ENCODE measurements at regions not wholly inside any gene's neighbourhood (a gene's known extent, or its start where the extent isn't known, plus 50 kb on each side); places are given as distances from the start of the nearest gene placed in this dataset.

GRCh38 chr1:81490614-81491013, 310.1 kb upstream of the ADGRL2 start:
- no peak for DNase-seq (ENCODE audit: low read depth)

- no peak for DNase-seq (ENCODE audit: low read depth)
Observed at GRCh38 chr1:81489372-81489934, 311.3 kb upstream of the ADGRL2 start.

- no peak for DNase-seq (ENCODE audit: low read depth)
Observed at GRCh38 chr1:81484284-81484683, 316.4 kb upstream of the ADGRL2 start.

- DNase-seq (ENCODE audit: low read depth), result no peak
Observed at GRCh38 chr1:81478219-81478618, 322.5 kb upstream of the ADGRL2 start.

- no peak for DNase-seq (ENCODE audit: low read depth)
Observed at GRCh38 chr1:81477710-81478109, 323.0 kb upstream of the ADGRL2 start.

GRCh38 chr1:81472387-81472786, 328.3 kb upstream of the ADGRL2 start:
- DNase-seq (ENCODE audit: low read depth), result no peak

GRCh38 chr1:81471255-81471654, 329.5 kb upstream of the ADGRL2 start:
- no peak for DNase-seq (ENCODE audit: low read depth)

- DNase-seq (ENCODE audit: low read depth), result no peak
Observed at GRCh38 chr1:81470275-81470674, 330.5 kb upstream of the ADGRL2 start.

- DNase-seq (ENCODE audit: low read depth), result no peak
Observed at GRCh38 chr1:81467383-81467782, 333.4 kb upstream of the ADGRL2 start.

- DNase-seq (ENCODE audit: low read depth), result no peak
Observed at GRCh38 chr1:81466961-81467360, 333.8 kb upstream of the ADGRL2 start.

- DNase-seq (ENCODE audit: low read depth), result no peak
Observed at GRCh38 chr1:81463936-81464837, 336.5 kb upstream of the ADGRL2 start.

- DNase-seq (ENCODE audit: low read depth), result no peak
Observed at GRCh38 chr1:81459043-81459442, 341.7 kb upstream of the ADGRL2 start.

- no peak for DNase-seq (ENCODE audit: low read depth)
Observed at GRCh38 chr1:81458186-81458585, 342.5 kb upstream of the ADGRL2 start.

GRCh38 chr1:81455481-81455880, 345.3 kb upstream of the ADGRL2 start:
- DNase-seq (ENCODE audit: low read depth), result no peak

GRCh38 chr1:81453971-81454370, 346.8 kb upstream of the ADGRL2 start:
- DNase-seq (ENCODE audit: low read depth), result no peak

- DNase-seq (ENCODE audit: low read depth), result no peak
Observed at GRCh38 chr1:81453367-81453703, 347.4 kb upstream of the ADGRL2 start.

- no peak for DNase-seq (ENCODE audit: low read depth)
Observed at GRCh38 chr1:81452693-81453366, 347.9 kb upstream of the ADGRL2 start.

- DNase-seq (ENCODE audit: low read depth), result no peak
Observed at GRCh38 chr1:81449786-81450185, 350.9 kb upstream of the ADGRL2 start.

- no peak for DNase-seq (ENCODE audit: low read depth)
Observed at GRCh38 chr1:81446000-81446669, 354.6 kb upstream of the ADGRL2 start.

- no peak for DNase-seq (ENCODE audit: low read depth)
Observed at GRCh38 chr1:81443288-81443687, 357.4 kb upstream of the ADGRL2 start.

- no peak for DNase-seq (ENCODE audit: low read depth)
Observed at GRCh38 chr1:81439046-81439823, 361.5 kb upstream of the ADGRL2 start.

- DNase-seq (ENCODE audit: low read depth), result no peak
Observed at GRCh38 chr1:81437649-81438048, 363.1 kb upstream of the ADGRL2 start.

All from forelimb muscle (tissue), 1 donor.